Left lung (tissue), 4 donors: ENCODE measurements at regions not wholly inside any gene's neighbourhood (a gene's known extent, or its start where the extent isn't known, plus 50 kb on each side); places are given as distances from the start of the nearest gene placed in this dataset.

Experiments
- ATAC-seq: fragments of 200-7000 bp; cut with Tn5 transposase; one replicate; pipeline ENCODE4 v1.9.1; 2020; ENCODE audit warnings: moderate library complexity
- DNase-seq, 4 donors: peaks; one replicate each; pipeline ENCODE4 v3.0.0-alpha.2; 2013 to 2020
- H3K27ac ChIP-seq, 2 donors: fragments of 200-600 bp; sonication (generic) in 1 of 2; one replicate each; pipeline versions ENCODE4 v1.5.0 to v1.8.0; 2020 to 2021
- H3K27me3 ChIP-seq, 2 donors: fragments of 200-600 bp; sonication (generic) in 1 of 2; one replicate each; pipeline versions ENCODE4 v1.5.0 to v1.8.0; 2020 to 2021
- H3K36me3 ChIP-seq, 2 donors: fragments of 200-600 bp; sonication (generic) in 1 of 2; one replicate each; pipeline versions ENCODE4 v1.5.0 to v1.8.0; 2020 to 2021
- H3K4me1 ChIP-seq, 2 donors: fragments of 200-600 bp; one replicate each; pipeline ENCODE4 v1.8.0; 2021
- H3K4me3 ChIP-seq, 2 donors: fragments of 200-600 bp; sonication (generic) in 1 of 2; one replicate each; pipeline versions ENCODE4 v1.5.0 to v1.8.0; 2020 to 2021; ENCODE audit warnings: mild to moderate bottlenecking in 1 of 2
- H3K9me3 ChIP-seq, 2 donors: fragments of 200-600 bp; sonication (generic) in 1 of 2; one replicate each; pipeline versions ENCODE4 v1.5.0 to v1.8.0; 2020 to 2021
- intact Hi-C, 2 donors: fragments of 100-400 bp; cut with DNase I; formaldehyde crosslinking; loops; one replicate each; pipeline versions ENCODE4 v1.11.2 to v1.14.2; 2022
- TF ChIP-seq, protein P1 (sequence below), 2 donors: fragments of 200-600 bp; sonication (generic) in 1 of 2; IDR thresholded peaks; one replicate each; pipeline versions ENCODE4 v1.5.0 to v1.8.0; 2021; ENCODE audit warnings: antibody characterized with exemption in 2 of 2
- donor health status: DM: no; HTN: yes; CAD: no.
- donor health status: DM: no; HTN: no; CAD: no.

DNA sequence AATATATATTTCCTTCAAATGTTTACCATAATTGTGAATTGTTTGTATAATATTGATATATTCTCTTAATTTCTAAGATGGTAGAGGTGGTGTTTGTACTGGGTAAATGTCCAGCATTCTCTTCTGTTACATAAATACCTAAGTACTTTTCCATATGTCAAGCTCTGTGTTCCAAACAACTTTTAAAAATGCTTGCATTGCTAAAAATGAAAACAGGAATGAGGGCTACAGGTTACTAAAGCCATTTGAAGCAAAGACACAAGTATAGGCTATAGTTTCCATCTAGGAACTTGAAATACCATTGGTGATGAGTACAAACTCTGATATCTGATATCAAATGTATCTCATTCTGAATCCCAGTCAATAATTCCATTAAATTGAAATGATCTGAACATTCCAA is 233.6 kb upstream of the SORCS1 start:
- ATAC-seq = no peak
- Histone ChIP-seq H3K4me3 (no peak overlapping the region), H3K36me3 (no peaks in the 10 kb centered on the region), H3K27me3 (no peaks in the 10 kb centered on the region), H3K27ac (no peak overlapping the region), H3K4me1 (no peaks in the 10 kb centered on the region), H3K9me3 (no peaks in the 10 kb centered on the region)
- intact Hi-C loops = no loop called here
- TF ChIP-seq, protein P1, sequence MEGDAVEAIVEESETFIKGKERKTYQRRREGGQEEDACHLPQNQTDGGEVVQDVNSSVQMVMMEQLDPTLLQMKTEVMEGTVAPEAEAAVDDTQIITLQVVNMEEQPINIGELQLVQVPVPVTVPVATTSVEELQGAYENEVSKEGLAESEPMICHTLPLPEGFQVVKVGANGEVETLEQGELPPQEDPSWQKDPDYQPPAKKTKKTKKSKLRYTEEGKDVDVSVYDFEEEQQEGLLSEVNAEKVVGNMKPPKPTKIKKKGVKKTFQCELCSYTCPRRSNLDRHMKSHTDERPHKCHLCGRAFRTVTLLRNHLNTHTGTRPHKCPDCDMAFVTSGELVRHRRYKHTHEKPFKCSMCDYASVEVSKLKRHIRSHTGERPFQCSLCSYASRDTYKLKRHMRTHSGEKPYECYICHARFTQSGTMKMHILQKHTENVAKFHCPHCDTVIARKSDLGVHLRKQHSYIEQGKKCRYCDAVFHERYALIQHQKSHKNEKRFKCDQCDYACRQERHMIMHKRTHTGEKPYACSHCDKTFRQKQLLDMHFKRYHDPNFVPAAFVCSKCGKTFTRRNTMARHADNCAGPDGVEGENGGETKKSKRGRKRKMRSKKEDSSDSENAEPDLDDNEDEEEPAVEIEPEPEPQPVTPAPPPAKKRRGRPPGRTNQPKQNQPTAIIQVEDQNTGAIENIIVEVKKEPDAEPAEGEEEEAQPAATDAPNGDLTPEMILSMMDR (IDR thresholded peaks at IDR 0.05) = no peak
- no peak for DNase-seq

DNA sequence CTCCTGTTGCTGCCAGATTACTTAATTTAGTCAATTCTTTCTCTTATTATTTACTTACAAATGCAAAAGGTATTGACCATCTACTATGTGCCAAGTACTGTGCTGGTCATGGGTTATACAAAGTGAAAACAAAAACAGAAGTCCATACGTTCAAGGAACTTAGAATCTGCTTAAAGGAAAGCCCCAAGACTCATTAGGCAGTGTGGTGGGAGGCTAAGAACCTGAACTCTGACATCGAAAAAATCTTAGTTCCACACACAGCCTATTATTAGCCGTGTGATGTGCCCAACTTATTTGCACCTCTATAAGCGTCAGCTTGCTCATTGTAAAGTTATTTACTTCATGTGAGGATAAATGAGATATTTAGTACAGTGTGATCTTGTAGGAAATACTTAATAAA is 227.4 kb upstream of the SORCS1 start:
- intact Hi-C loops = no loop called here
- no peak for DNase-seq
- no peak overlapping the region for H3K27ac ChIP-seq
- no peaks in the 10 kb centered on the region for H3K9me3 ChIP-seq
- H3K4me1 ChIP-seq = no peaks in the 10 kb centered on the region
- no peaks in the 10 kb centered on the region for H3K36me3 ChIP-seq
- H3K27me3 ChIP-seq = no peaks in the 10 kb centered on the region
- H3K4me3 ChIP-seq = no peak overlapping the region
- ATAC-seq = no peak
- TF ChIP-seq, protein P1 (IDR thresholded peaks at IDR 0.05) = no peak

DNA sequence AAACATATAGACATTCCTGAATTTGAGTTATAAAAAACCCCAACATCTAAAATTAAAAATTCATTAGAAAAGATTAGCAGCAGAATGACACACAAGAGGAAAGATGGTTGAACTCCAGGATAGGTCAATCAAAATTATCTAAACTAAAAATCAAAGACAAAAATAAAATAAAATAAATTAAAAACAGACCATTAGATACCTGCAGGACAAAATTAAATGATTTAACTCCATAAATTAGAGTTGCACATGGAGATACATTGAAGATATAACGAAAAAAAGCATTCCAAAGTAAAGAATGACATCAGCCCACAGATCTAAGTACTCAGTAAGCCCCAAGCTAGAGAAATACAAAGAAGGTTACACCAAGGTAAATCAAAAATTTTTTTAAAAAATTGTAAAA is 226.1 kb upstream of the SORCS1 start:
- no peaks in the 10 kb centered on the region for H3K9me3 ChIP-seq
- H3K4me1 ChIP-seq = no peaks in the 10 kb centered on the region
- TF ChIP-seq, protein P1 (IDR thresholded peaks at IDR 0.05) = no peak
- H3K27me3 ChIP-seq = no peaks in the 10 kb centered on the region
- no peak overlapping the region for H3K27ac ChIP-seq
- ATAC-seq = no peak
- intact Hi-C loops = no loop called here
- H3K36me3 ChIP-seq = no peaks in the 10 kb centered on the region
- H3K4me3 ChIP-seq = no peak overlapping the region
- no peak for DNase-seq

DNA sequence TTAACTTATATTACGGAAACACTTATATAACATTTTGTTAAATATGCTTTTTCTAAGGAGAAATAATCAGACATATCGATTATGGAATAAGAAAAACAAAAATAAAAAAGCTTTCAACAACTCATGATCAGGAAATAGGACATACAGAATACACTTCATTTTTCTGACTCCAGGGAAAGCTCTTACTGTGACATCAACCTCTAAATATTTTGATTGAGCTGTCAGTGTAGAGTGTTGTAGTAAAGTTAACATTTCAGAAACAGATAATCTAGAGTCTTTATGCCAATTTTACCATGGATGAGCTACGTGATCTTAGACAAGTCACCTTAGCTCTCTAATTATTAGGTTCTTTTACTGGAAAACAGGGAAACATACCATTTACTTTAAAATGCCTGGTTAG is 218.9 kb upstream of the SORCS1 start:
- intact Hi-C loops = no loop called here
- DNase-seq (no peak), ATAC-seq (no peak)
- Histone ChIP-seq H3K9me3 (no peaks in the 10 kb centered on the region), H3K27ac (no peak overlapping the region), H3K27me3 (no peaks in the 10 kb centered on the region), H3K4me1 (no peaks in the 10 kb centered on the region), H3K36me3 (no peaks in the 10 kb centered on the region), H3K4me3 (no peak overlapping the region)
- TF ChIP-seq, protein P1 (IDR thresholded peaks at IDR 0.05) = no peak

DNA sequence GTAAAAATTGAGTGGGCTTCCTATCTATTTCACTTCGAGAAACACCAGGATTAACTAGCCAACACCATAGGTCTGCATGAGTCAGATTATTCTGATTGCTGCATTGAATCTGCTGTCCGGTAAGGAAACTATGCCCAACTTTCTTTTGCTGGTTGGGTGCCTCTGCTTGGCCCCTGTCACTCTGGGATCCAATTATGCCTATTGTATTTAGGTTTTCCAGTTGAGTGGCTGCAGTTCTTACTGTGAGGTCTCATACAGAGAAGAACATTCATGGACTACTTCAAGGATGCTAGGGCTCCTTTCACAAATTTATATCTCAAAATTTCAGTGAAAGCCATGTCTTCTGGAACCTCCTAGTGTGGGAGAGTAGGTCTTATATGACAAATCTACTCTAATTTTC is 215.1 kb upstream of the SORCS1 start:
- no peaks in the 10 kb centered on the region for H3K27me3 ChIP-seq
- intact Hi-C loops = no loop called here
- H3K9me3 ChIP-seq = no peaks in the 10 kb centered on the region
- H3K36me3 ChIP-seq = no peaks in the 10 kb centered on the region
- ATAC-seq = no peak
- H3K4me1 ChIP-seq = no peaks in the 10 kb centered on the region
- TF ChIP-seq, protein P1 (IDR thresholded peaks at IDR 0.05) = no peak
- DNase-seq = no peak
- no peak overlapping the region for H3K4me3 ChIP-seq
- no peak overlapping the region for H3K27ac ChIP-seq
